Progenitor cell of endocrine pancreas (in vitro differentiated cells): ENCODE measurements at regions not wholly inside any gene's neighbourhood (a gene's known extent, or its start where the extent isn't known, plus 50 kb on each side); places are given as distances from the start of the nearest gene placed in this dataset.

Experiments
- DNase-seq: peaks from one replicate; pipeline ENCODE4 v3.0.0; 2021; ENCODE audit warnings: low spot score; ENCODE audit not compliant: unreplicated experiment
- H3K27ac Mint-ChIP-seq: 2 replicates; pipeline ENCODE4 v1.8.0; 2021; ENCODE audit warnings: mild to moderate bottlenecking, moderate library complexity, mixed read lengths
- H3K27me3 Mint-ChIP-seq: 2 replicates; pipeline ENCODE4 v1.8.0; 2021; ENCODE audit warnings: mixed read lengths
- H3K36me3 Mint-ChIP-seq: 2 replicates; pipeline ENCODE4 v1.8.0; 2022; ENCODE audit warnings: mixed read lengths; ENCODE audit not compliant: insufficient read depth
- H3K4me1 Mint-ChIP-seq: 2 replicates; pipeline ENCODE4 v1.8.0; 2021; ENCODE audit warnings: low read depth, mixed read lengths
- H3K4me3 Mint-ChIP-seq: 2 replicates; pipeline ENCODE4 v1.8.0; 2021; ENCODE audit warnings: low read depth, mild to moderate bottlenecking, moderate library complexity, mixed read lengths
- H3K9me3 Mint-ChIP-seq: 2 replicates; pipeline ENCODE4 v1.8.0; 2021; ENCODE audit warnings: low read depth, mixed read lengths
- CTCF ChIP-seq: fragments of 200-600 bp; sonication (generic); IDR thresholded peaks from one replicate; pipeline ENCODE4 v1.5.0; 2021; ENCODE audit warnings: antibody characterized with exemption, mild to moderate bottlenecking; ENCODE audit not compliant: unreplicated experiment

- no peak for DNase-seq
- no peak for TF ChIP-seq CTCF
- Mint-ChIP-seq H3K4me1 (peaks cover 8% of the 10 kb centered on the region), H3K9me3 (no peaks in the 10 kb centered on the region), H3K36me3 (no peaks in the 10 kb centered on the region), H3K4me3 (no peak overlapping the region), H3K27ac (no peak overlapping the region), H3K27me3 (no peaks in the 10 kb centered on the region)
Measured at GRCh38 chr9:100724886-100725285, 147.0 kb downstream of the CAVIN4 start.

- H3K4me3 Mint-ChIP-seq, result no peak overlapping the region
- TF ChIP-seq CTCF, result no peak
- no peaks in the 10 kb centered on the region for H3K27me3 Mint-ChIP-seq
- H3K4me1 Mint-ChIP-seq, result peaks cover 8% of the 10 kb centered on the region
- DNase-seq, result no peak
- no peaks in the 10 kb centered on the region for H3K9me3 Mint-ChIP-seq
- H3K36me3 Mint-ChIP-seq, result no peaks in the 10 kb centered on the region
- H3K27ac Mint-ChIP-seq, result no peak overlapping the region
Measured at GRCh38 chr9:100725371-100725770, 147.5 kb downstream of the CAVIN4 start.

- Mint-ChIP-seq H3K27ac (no peak overlapping the region), H3K4me1 (peaks cover 8% of the 10 kb centered on the region), H3K9me3 (no peaks in the 10 kb centered on the region), H3K27me3 (no peaks in the 10 kb centered on the region), H3K4me3 (no peak overlapping the region), H3K36me3 (no peaks in the 10 kb centered on the region)
- DNase-seq, result no peak
- no peak for TF ChIP-seq CTCF
Measured at GRCh38 chr9:100729336-100729895, 151.5 kb downstream of the CAVIN4 start.

GRCh38 chr9:100730086-100730485 lies 152.2 kb downstream of the CAVIN4 start:
- Mint-ChIP-seq H3K36me3 (no peaks in the 10 kb centered on the region), H3K4me1 (peaks cover 4% of the 10 kb centered on the region), H3K4me3 (no peak overlapping the region), H3K27me3 (no peaks in the 10 kb centered on the region), H3K9me3 (peaks cover 4% of the 10 kb centered on the region), H3K27ac (no peak overlapping the region)
- DNase-seq, result no peak
- no peak for TF ChIP-seq CTCF

GRCh38 chr9:100731038-100731556 lies 153.2 kb downstream of the CAVIN4 start:
- DNase-seq, result no peak
- Mint-ChIP-seq H3K4me1 (no peaks in the 10 kb centered on the region), H3K9me3 (peaks cover 4% of the 10 kb centered on the region), H3K27me3 (no peaks in the 10 kb centered on the region), H3K4me3 (no peak overlapping the region), H3K36me3 (no peaks in the 10 kb centered on the region), H3K27ac (no peak overlapping the region)
- no peak for TF ChIP-seq CTCF
